HEK293T (cell line): ENCODE measurements at regions not wholly inside any gene's neighbourhood (a gene's known extent, or its start where the extent isn't known, plus 50 kb on each side); places are given as distances from the start of the nearest gene placed in this dataset.
"Not testable (repeated sequence)": the region's sequence is repeated elsewhere in the genome, so short reads cannot be mapped to it uniquely, and the experiment has no call there.

Experiments used
- CTCF ChIA-PET: fragments of 350-600 bp; formaldehyde crosslinking; extraction: SDS; loops from one replicate; lab custom pipeline; 2021; ENCODE audit warnings: antibody characterized with exemption, inconsistent platforms; lab: Yijun Ruan, JAX
- POLR2A ChIA-PET: fragments of 350-600 bp; formaldehyde crosslinking; extraction: SDS; loops from one replicate; lab custom pipeline; 2020; ENCODE audit warnings: antibody characterized with exemption, inconsistent platforms; lab: Yijun Ruan, JAX
- DNase-seq: peaks from one replicate; pipeline ENCODE4 v3.0.0; 2012; ENCODE audit warnings: mixed read lengths; ENCODE audit errors: extremely low spot score
- ARNT ChIP-seq: fragments of 450-650 bp; IDR thresholded peaks from 2 replicates; pipeline ENCODE4 v1.6.1; 2017; ENCODE audit warnings: mild to moderate bottlenecking
- BHLHE40 ChIP-seq: fragments of 450-650 bp; IDR thresholded peaks from 2 replicates; pipeline ENCODE4 v1.6.1; 2016; ENCODE audit warnings: mild to moderate bottlenecking, moderate library complexity, borderline replicate concordance
- CTBP1 ChIP-seq: fragments of 450-650 bp; IDR thresholded peaks from 2 replicates; pipeline ENCODE4 v1.6.1; 2016; ENCODE audit warnings: borderline replicate concordance
- ELF4 ChIP-seq: fragments of 450-650 bp; IDR thresholded peaks from 2 replicates; pipeline ENCODE4 v1.6.1; 2017; ENCODE audit warnings: antibody characterized with exemption
- FOXA1 ChIP-seq: fragments of 450-650 bp; IDR thresholded peaks from 2 replicates; pipeline ENCODE4 v1.6.1; 2016; ENCODE audit warnings: mild to moderate bottlenecking
- FOXK2 ChIP-seq: fragments of 450-650 bp; IDR thresholded peaks from 2 replicates; pipeline ENCODE4 v1.6.1; 2016; ENCODE audit warnings: mild to moderate bottlenecking
- FOXM1 ChIP-seq: fragments of 450-650 bp; IDR thresholded peaks from 2 replicates; pipeline ENCODE4 v1.6.1; 2017; ENCODE audit warnings: mild to moderate bottlenecking, borderline replicate concordance
- HDGF ChIP-seq: fragments of 450-650 bp; IDR thresholded peaks from 2 replicates; pipeline ENCODE4 v1.6.1; 2017; ENCODE audit warnings: antibody characterized with exemption, borderline replicate concordance
- L3MBTL2 ChIP-seq: fragments of 450-650 bp; conservative IDR thresholded peaks from 2 replicates; pipeline ENCODE4 v1.6.1; 2016; ENCODE audit warnings: mild to moderate bottlenecking
- LEF1 ChIP-seq: fragments of 450-650 bp; IDR thresholded peaks from 2 replicates; pipeline ENCODE4 v1.6.1; 2017; ENCODE audit warnings: mild to moderate bottlenecking, borderline replicate concordance
- NFRKB ChIP-seq: fragments of 450-650 bp; IDR thresholded peaks from 2 replicates; pipeline ENCODE4 v1.6.1; 2016; ENCODE audit warnings: mild to moderate bottlenecking, moderate library complexity
- SP1 ChIP-seq: fragments of 450-650 bp; IDR thresholded peaks from 2 replicates; pipeline ENCODE4 v1.6.1; 2017
- SUZ12 ChIP-seq: fragments of 450-650 bp; IDR thresholded peaks from 2 replicates; pipeline ENCODE4 v1.6.1; 2016; ENCODE audit warnings: mild to moderate bottlenecking
- TARDBP ChIP-seq: fragments of 450-650 bp; IDR thresholded peaks from 2 replicates; pipeline ENCODE4 v1.6.1; 2016
- ZNF384 ChIP-seq: fragments of 450-650 bp; IDR thresholded peaks from 2 replicates; pipeline ENCODE4 v1.6.1; 2016
- TF ChIP-seq, protein P1 (sequence below): fragments of 450-650 bp; IDR thresholded peaks from 2 replicates; pipeline ENCODE4 v1.6.1; 2016

- DNase-seq, result no peak
- ChIA-PET POLR2A (no interaction called here), CTCF (no interaction called here)
- TF ChIP-seq ZNF384 (no peak), SUZ12 (no peak), BHLHE40 (no peak), FOXM1 (no peak)
These were observed 127.1 kb downstream of the RASSF10 start for GRCh38 chr11:13136272-13136596.

DNA sequence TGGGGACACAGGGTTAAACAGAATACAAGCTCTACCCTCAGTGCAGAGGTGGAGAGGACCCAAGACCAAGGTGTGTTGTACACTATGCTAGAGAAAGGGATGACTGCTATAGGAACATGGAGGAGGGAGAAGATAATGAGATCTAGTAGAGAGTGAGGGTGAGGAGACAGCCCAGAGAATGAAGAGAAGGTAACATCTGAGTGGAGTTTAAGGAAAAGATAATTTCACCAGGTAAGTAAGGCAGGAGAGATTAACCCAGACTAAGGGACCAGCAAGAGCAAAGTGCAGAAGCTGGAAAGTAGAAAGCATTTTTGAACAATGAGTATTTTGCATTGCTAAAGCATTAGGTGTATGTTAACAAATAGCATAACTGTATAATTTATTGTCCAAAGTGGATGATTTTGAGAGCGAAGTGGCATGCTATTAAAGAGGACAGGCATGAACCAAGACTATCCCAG, 128.8 kb downstream of the RASSF10 start:
- no peak for TF ChIP-seq ELF4
- no peak for TF ChIP-seq CTBP1
- no peak for TF ChIP-seq BHLHE40
- TF ChIP-seq, protein P1, sequence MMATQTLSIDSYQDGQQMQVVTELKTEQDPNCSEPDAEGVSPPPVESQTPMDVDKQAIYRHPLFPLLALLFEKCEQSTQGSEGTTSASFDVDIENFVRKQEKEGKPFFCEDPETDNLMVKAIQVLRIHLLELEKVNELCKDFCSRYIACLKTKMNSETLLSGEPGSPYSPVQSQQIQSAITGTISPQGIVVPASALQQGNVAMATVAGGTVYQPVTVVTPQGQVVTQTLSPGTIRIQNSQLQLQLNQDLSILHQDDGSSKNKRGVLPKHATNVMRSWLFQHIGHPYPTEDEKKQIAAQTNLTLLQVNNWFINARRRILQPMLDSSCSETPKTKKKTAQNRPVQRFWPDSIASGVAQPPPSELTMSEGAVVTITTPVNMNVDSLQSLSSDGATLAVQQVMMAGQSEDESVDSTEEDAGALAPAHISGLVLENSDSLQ, result no peak
- TF ChIP-seq FOXK2, result no peak
- TF ChIP-seq ZNF384, result no peak
- no peak for TF ChIP-seq LEF1
- TF ChIP-seq L3MBTL2, result no peak
- TF ChIP-seq SUZ12, result no peak
- no peak for TF ChIP-seq NFRKB
- no peak for TF ChIP-seq SP1
- TF ChIP-seq HDGF, result no peak
- TF ChIP-seq TARDBP, result no peak
- no peak for TF ChIP-seq FOXA1
- TF ChIP-seq ARNT, result no peak
- TF ChIP-seq FOXM1, result no peak
- DNase-seq, result no peak
- ChIA-PET POLR2A (no interaction called here), CTCF (no interaction called here)

GRCh38 chr11:13139085-13139484, 130.0 kb downstream of the RASSF10 start:
- CTCF ChIA-PET, result not testable (repeated sequence)

DNA sequence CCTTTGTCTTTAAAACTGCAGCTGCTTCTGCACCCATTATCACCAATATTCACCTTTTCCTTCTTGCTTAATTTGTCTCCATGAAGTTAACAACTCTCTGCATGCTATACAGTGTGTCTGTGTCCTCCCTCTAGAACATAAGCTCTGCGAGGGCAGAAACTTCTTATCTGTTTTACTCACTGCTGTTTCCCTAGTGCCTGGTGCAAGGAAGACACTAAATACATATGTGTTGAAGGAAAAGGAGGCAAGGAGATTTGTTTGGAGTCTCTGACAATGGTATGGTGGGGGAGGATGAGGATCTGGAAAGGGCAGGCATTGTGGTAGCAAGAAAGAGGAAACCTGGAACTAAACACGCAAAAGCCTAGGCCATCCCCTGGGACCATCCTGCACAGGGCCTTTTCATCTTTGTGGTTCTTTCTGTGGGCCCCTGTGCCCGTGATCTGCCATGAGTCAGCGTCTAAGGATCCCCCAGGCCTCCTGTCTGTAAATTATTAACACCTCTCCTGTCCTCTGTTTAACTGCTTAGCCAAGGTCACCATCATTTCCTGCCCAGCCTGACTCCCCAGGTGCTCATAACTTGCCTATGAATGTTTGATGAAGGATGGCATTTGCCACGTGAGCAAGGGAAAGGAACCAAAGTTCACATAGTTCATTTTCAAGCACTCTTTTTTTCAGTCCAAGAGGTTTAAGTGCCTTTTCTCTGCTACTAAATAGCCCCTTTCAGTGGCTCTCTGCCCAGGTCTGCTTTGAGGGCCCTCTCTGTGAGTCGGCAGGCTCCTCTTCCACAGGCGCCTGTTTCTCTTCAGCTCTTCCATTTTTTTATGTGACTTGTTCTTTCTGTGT, 131.1 kb downstream of the RASSF10 start:
- POLR2A ChIA-PET, result no interaction called here

More at GRCh38 chr11:13139085-13139484, 130.0 kb downstream of the RASSF10 start:
- DNase-seq, POLR2A ChIA-PET: not testable (repeated sequence)

DNA sequence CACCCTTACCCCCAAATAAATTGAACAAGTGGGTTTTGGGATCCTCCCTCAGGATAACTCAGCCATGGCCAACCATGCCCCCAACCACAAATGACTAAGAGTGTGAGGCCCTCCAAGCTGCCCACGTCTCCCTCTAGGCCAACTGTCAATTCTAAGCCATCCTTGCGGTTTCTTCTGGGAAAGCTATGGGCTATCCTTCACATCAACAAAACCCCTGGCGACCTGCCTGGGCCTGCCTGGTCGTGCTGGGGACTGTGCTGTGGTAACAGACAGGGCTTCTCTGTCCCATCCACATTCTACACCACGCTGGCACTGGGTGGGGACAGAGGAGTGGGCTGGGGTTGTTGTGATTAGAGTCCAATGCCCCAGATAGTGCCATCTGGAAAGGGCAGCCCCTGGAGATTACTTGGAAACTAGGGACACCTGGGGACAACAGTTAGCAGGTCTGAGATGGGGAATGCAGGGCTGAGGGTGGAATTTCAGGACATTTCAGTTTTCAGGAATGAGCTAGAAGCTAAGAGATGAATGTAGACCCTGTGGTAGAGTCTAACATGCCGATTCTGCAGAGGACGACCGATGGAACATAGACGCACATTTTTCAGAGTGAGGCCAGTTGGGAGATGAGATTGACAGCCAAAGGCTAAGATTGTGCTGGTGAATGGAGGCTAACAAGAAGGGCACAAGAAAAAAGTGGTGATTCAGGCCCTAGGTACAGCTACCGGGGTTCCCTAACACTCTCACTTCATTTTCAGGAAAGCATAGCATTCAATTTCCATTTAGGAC, 131.9 kb downstream of the RASSF10 start:
- CTCF ChIA-PET, result no interaction called here
- POLR2A ChIA-PET, result no interaction called here
- DNase-seq, result no peak
- no peak for TF ChIP-seq BHLHE40
- TF ChIP-seq FOXA1, result no peak
- TF ChIP-seq FOXM1, result no peak
- no peak for TF ChIP-seq FOXK2
- TF ChIP-seq LEF1, result no peak
- no peak for TF ChIP-seq ELF4
- TF ChIP-seq SUZ12, result no peak
- TF ChIP-seq L3MBTL2, result no peak
- no peak for TF ChIP-seq NFRKB
- TF ChIP-seq ARNT, result no peak
- no peak for TF ChIP-seq HDGF
- TF ChIP-seq SP1, result no peak
- TF ChIP-seq CTBP1, result no peak
- TF ChIP-seq ZNF384, result no peak
- TF ChIP-seq, protein P1, result no peak
- TF ChIP-seq TARDBP, result no peak

More for the DNA sequence above, 131.1 kb downstream of the RASSF10 start:
- CTCF ChIA-PET, result no interaction called here
- TF ChIP-seq ZNF384 (no peak), ELF4 (no peak), SP1 (no peak), ARNT (no peak), FOXM1 (no peak), NFRKB (no peak), HDGF (no peak), SUZ12 (no peak), CTBP1 (no peak), LEF1 (no peak), FOXA1 (no peak), BHLHE40 (no peak), FOXK2 (no peak), L3MBTL2 (no peak), TARDBP (no peak)
- TF ChIP-seq, protein P1, result no peak
- DNase-seq, result no peak
